ENCODE measurements at regions not wholly inside any gene's neighbourhood (a gene's known extent, or its start where the extent isn't known, plus 50 kb on each side); places are given as distances from the start of the nearest gene placed in this dataset.
A peak's percentile ranks its signal among the peaks of the same experiment; 100 is the strongest.
"Not testable (repeated sequence)": the region's sequence is repeated elsewhere in the genome, so short reads cannot be mapped to it uniquely, and the experiment has no call there.

- no peak for DNase-seq
These were observed 111.5 kb upstream of the SVIL start for GRCh38 chr10:29746080-29746797.

GRCh38 chr10:29740981-29741545 lies 106.3 kb upstream of the SVIL start:
- DNase-seq, result no peak

GRCh38 chr10:29738341-29738740 lies 103.6 kb upstream of the SVIL start:
- no peak for DNase-seq

- DNase-seq, result peak; percentile 9
These were observed 102.4 kb upstream of the SVIL start for GRCh38 chr10:29737074-29737593.

GRCh38 chr10:29736366-29737073 lies 101.7 kb upstream of the SVIL start:
- peak; percentile 35 for DNase-seq

GRCh38 chr10:29735628-29736365 lies 101.0 kb upstream of the SVIL start:
- peak; percentile 90 for DNase-seq

- DNase-seq, result peak; percentile 73
These were observed 100.3 kb upstream of the SVIL start for GRCh38 chr10:29734962-29735627.

- DNase-seq, result no peak
These were observed 99.8 kb upstream of the SVIL start for GRCh38 chr10:29734640-29734961.

- no peak for DNase-seq
These were observed 98.6 kb upstream of the SVIL start for GRCh38 chr10:29733323-29733722.

- DNase-seq, result no peak
These were observed 98.1 kb upstream of the SVIL start for GRCh38 chr10:29732918-29733317.

GRCh38 chr10:29731760-29732159 lies 97.0 kb upstream of the SVIL start:
- DNase-seq, result no peak

- DNase-seq, result no peak
These were observed 96.2 kb upstream of the SVIL start for GRCh38 chr10:29730969-29731368.

GRCh38 chr10:29730458-29730857 lies 95.7 kb upstream of the SVIL start:
- DNase-seq, result no peak

- no peak for DNase-seq
These were observed 93.8 kb upstream of the SVIL start for GRCh38 chr10:29728541-29729049.

GRCh38 chr10:29725927-29726326 lies 91.2 kb upstream of the SVIL start:
- not testable (repeated sequence) for DNase-seq

GRCh38 chr10:29725133-29725720 lies 90.5 kb upstream of the SVIL start:
- no peak for DNase-seq

GRCh38 chr10:29723726-29724125 lies 89.0 kb upstream of the SVIL start:
- DNase-seq, result no peak

- DNase-seq, result no peak
These were observed 88.0 kb upstream of the SVIL start for GRCh38 chr10:29722777-29723176.

- DNase-seq, result no peak
These were observed 85.4 kb upstream of the SVIL start for GRCh38 chr10:29720149-29720548.

GRCh38 chr10:29719281-29719675 lies 84.5 kb upstream of the SVIL start:
- no peak for DNase-seq

GRCh38 chr10:29715296-29715695 lies 80.5 kb upstream of the SVIL start:
- DNase-seq, result no peak

All from CD4-positive, alpha-beta T cell treated with Interleukin-17A for 4 hours (primary cell).